Stimulated activated CD4-positive, alpha-beta T cell treated with anti-CD3 and anti-CD28 coated beads, Interleukin-2, amount 100 ng/mL, for 24 hours (primary cell): ENCODE measurements at regions not wholly inside any gene's neighbourhood (a gene's known extent, or its start where the extent isn't known, plus 50 kb on each side); places are given as distances from the start of the nearest gene placed in this dataset.
"Not testable (repeated sequence)": the region's sequence is repeated elsewhere in the genome, so short reads cannot be mapped to it uniquely, and the experiment has no call there.

Experiments used
- DNase-seq, 2 donors: peaks; one replicate each; pipeline ENCODE4 v3.0.0-alpha.2; 2020

GRCh38 chr9:87781331-87781730, 55.4 kb downstream of the CTSL start:
- no peak for DNase-seq

- no peak for DNase-seq
These were observed 57.3 kb downstream of the CTSL start for GRCh38 chr9:87783180-87783579.

- not testable (repeated sequence) for DNase-seq
These were observed 59.5 kb downstream of the CTSL start for GRCh38 chr9:87785315-87785970.

- DNase-seq, result no peak
These were observed 60.5 kb downstream of the CTSL start for GRCh38 chr9:87786423-87786822.

GRCh38 chr9:87786876-87787275, 61.0 kb downstream of the CTSL start:
- DNase-seq, result no peak

GRCh38 chr9:87787735-87788134, 61.8 kb downstream of the CTSL start:
- no peak for DNase-seq

- DNase-seq, result peak; percentile 51 to 58
These were observed 66.9 kb downstream of the CTSL start for GRCh38 chr9:87792831-87793288.

- no peak for DNase-seq
These were observed 67.4 kb downstream of the CTSL start for GRCh38 chr9:87793292-87793691.

- no peak for DNase-seq
These were observed 69.3 kb downstream of the CTSL start for GRCh38 chr9:87795178-87795577.

GRCh38 chr9:87796196-87796595, 70.3 kb downstream of the CTSL start:
- DNase-seq, result no peak

- DNase-seq, result no peak
These were observed 72.4 kb downstream of the CTSL start for GRCh38 chr9:87798261-87798833.

GRCh38 chr9:87799503-87799902, 73.6 kb downstream of the CTSL start:
- DNase-seq, result no peak

- no peak for DNase-seq
These were observed 74.5 kb downstream of the CTSL start for GRCh38 chr9:87800456-87800855.

- no peak for DNase-seq
These were observed 75.1 kb downstream of the CTSL start for GRCh38 chr9:87801013-87801412.

- DNase-seq, result no peak
These were observed 77.2 kb downstream of the CTSL start for GRCh38 chr9:87803166-87803565.

- DNase-seq, result no peak
These were observed 77.9 kb downstream of the CTSL start for GRCh38 chr9:87803623-87804345.

- DNase-seq, result no peak
These were observed 77.4 kb upstream of the SPATA31E1 start for GRCh38 chr9:87805259-87805658.

GRCh38 chr9:87810008-87810407, 72.7 kb upstream of the SPATA31E1 start:
- no peak for DNase-seq

GRCh38 chr9:87810679-87811178, 71.9 kb upstream of the SPATA31E1 start:
- no peak for DNase-seq

GRCh38 chr9:87812375-87813118, 70.1 kb upstream of the SPATA31E1 start:
- DNase-seq, result peak; percentile 41 to 50

- no peak for DNase-seq
These were observed 69.6 kb upstream of the SPATA31E1 start for GRCh38 chr9:87813119-87813463.

- DNase-seq, result no peak
These were observed 66.6 kb upstream of the SPATA31E1 start for GRCh38 chr9:87816036-87816435.

GRCh38 chr9:87818308-87818707, 64.4 kb upstream of the SPATA31E1 start:
- no peak for DNase-seq
